Ishikawa (cell line): ENCODE measurements at regions not wholly inside any gene's neighbourhood (a gene's known extent, or its start where the extent isn't known, plus 50 kb on each side); places are given as distances from the start of the nearest gene placed in this dataset.

ENCODE experiments used
- CEBPB ChIP-seq: IDR thresholded peaks from 2 replicates; pipeline ENCODE4 v1.6.1; 2012
- EGR1 ChIP-seq: IDR thresholded peaks from 2 replicates; pipeline ENCODE4 v1.6.1; 2012
- EP300 ChIP-seq: IDR thresholded peaks from 2 replicates; pipeline ENCODE4 v1.6.1; 2012; ENCODE audit warnings: borderline replicate concordance
- NFIC ChIP-seq: IDR thresholded peaks from 2 replicates; pipeline ENCODE4 v1.6.1; 2012
- RAD21 ChIP-seq: IDR thresholded peaks from 2 replicates; pipeline ENCODE4 v1.6.1; 2012; ENCODE audit warnings: low read depth
- TAF1 ChIP-seq: IDR thresholded peaks from 2 replicates; pipeline ENCODE4 v1.6.1; 2012; ENCODE audit warnings: low read depth, mild to moderate bottlenecking
- TCF12 ChIP-seq: IDR thresholded peaks from 2 replicates; pipeline ENCODE4 v1.6.1; 2012; ENCODE audit warnings: low read depth
- YY1 ChIP-seq: IDR thresholded peaks from 2 replicates; pipeline ENCODE4 v1.6.1; 2012; ENCODE audit warnings: low read depth
- TF ChIP-seq, protein P1 (sequence below): IDR thresholded peaks from 2 replicates; pipeline ENCODE4 v1.6.1; 2012; ENCODE audit warnings: low read depth, mild to moderate bottlenecking
- TF ChIP-seq, protein P2 (sequence below): IDR thresholded peaks from 2 replicates; pipeline ENCODE4 v1.6.1; 2012

GRCh38 chr2:181393472-181393871, 63.7 kb upstream of the ITGA4 start:
- TF ChIP-seq YY1 = no peak
- TF ChIP-seq, protein P1, sequence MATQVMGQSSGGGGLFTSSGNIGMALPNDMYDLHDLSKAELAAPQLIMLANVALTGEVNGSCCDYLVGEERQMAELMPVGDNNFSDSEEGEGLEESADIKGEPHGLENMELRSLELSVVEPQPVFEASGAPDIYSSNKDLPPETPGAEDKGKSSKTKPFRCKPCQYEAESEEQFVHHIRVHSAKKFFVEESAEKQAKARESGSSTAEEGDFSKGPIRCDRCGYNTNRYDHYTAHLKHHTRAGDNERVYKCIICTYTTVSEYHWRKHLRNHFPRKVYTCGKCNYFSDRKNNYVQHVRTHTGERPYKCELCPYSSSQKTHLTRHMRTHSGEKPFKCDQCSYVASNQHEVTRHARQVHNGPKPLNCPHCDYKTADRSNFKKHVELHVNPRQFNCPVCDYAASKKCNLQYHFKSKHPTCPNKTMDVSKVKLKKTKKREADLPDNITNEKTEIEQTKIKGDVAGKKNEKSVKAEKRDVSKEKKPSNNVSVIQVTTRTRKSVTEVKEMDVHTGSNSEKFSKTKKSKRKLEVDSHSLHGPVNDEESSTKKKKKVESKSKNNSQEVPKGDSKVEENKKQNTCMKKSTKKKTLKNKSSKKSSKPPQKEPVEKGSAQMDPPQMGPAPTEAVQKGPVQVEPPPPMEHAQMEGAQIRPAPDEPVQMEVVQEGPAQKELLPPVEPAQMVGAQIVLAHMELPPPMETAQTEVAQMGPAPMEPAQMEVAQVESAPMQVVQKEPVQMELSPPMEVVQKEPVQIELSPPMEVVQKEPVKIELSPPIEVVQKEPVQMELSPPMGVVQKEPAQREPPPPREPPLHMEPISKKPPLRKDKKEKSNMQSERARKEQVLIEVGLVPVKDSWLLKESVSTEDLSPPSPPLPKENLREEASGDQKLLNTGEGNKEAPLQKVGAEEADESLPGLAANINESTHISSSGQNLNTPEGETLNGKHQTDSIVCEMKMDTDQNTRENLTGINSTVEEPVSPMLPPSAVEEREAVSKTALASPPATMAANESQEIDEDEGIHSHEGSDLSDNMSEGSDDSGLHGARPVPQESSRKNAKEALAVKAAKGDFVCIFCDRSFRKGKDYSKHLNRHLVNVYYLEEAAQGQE = no peak
- TF ChIP-seq RAD21 = no peak
- no peak for TF ChIP-seq TAF1
- TF ChIP-seq, protein P2, sequence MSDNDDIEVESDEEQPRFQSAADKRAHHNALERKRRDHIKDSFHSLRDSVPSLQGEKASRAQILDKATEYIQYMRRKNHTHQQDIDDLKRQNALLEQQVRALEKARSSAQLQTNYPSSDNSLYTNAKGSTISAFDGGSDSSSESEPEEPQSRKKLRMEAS = no peak
- TF ChIP-seq EP300 = no peak
- no peak for TF ChIP-seq NFIC
- no peak for TF ChIP-seq CEBPB
- TF ChIP-seq EGR1 = no peak
- TF ChIP-seq TCF12 = no peak
